ENCODE measurements at regions not wholly inside any gene's neighbourhood (a gene's known extent, or its start where the extent isn't known, plus 50 kb on each side); places are given as distances from the start of the nearest gene placed in this dataset.
"Not testable (repeated sequence)": the region's sequence is repeated elsewhere in the genome, so short reads cannot be mapped to it uniquely, and the experiment has no call there.

DNA sequence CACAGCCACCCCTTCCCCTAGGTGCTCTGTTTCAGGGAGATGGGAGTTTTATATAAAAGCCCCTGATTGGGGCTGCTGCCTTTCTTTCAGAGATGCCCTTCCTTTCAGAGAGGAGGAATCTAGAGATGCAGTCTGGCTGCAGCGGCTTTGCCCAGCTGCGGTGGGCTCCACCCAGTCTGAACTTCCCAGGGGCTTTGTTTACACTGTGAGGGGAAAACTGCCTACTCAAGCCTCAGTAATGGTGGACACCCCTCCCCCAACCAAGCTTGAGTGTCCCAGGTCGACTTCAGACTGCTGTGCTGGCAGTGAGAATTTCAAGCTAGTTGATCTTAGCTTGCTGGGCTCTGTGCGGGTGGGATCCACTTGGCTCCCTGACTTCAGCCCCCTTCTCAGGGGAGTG lies 148.4 kb upstream of the CXCR4 start:
- not testable (repeated sequence) for DNase-seq

DNA sequence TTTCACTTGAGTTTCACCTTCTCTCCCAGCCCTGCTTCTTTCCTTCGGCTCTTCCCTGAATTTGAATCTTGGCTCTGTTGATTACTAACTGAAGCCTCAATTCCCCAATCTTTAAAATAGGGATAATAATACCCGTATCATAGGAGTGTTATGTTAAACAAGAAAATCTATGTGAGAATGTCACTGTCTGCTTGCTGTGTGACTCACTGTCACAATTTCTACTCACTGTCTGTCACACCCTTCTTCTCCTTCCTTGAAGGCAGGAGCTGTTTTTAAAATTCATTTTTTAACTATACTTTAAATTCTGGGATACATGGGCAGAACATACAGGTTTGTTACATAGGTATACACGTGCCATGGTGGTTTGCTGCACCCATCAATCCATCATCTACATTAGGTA lies 141.6 kb upstream of the CXCR4 start:
- DNase-seq = no peak

DNA sequence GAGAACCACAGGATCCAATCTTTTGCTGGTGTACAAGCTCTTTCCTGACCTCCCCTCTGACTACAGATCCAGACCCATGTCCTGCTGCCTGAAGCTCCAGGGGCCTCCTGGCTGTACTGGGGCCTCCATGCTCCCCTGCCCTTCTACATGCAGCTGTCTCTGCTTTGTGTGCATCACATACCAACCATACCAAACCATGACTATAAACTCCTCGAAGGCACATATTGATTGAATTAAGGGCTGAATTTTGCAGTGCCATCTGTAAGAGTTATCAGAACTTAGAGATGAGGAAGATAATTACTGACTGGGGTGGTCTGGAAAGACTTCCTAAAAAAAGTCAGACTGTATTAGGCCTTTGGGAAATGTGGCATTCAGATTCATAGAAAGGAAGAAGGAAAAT lies 139.9 kb upstream of the CXCR4 start:
- no peak for DNase-seq

DNA sequence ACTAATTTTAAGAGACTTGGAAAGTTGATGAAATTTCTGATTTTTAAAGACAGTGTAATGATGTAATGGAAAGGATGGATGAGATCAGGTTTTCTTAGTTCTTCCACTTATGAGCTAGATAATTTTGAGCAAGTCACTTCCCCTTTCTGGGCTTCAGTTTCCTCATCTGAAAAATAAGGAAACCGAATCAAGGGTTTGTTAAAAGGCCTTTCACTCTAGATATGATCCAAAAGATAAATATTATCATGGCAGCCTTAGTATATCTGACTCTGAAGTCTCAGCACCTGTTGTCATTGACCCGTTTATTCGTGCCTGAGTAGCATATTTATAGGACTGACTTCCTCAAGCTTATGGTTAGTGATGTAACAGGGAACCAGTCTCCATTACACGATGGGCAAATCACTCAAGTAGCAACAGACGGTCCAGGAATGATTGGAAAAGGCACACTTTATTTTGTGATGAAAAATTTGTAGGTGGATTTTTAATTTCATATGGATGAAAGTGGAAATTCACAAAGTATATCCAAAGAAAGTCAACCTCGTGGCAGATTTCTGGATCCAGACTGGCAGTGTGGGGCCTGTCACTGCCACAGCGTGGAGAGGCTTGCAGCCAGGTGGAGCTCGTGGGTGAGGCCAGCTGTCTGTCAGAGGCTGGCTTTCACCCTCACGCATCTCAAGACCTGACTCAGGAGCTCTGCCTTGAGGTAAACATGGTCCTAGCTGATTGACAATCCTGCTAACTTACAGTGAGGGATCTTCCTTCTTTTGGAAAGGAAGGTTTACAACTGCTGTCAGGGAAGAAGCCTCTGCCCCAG lies 137.9 kb upstream of the CXCR4 start:
- no peak for DNase-seq

DNA sequence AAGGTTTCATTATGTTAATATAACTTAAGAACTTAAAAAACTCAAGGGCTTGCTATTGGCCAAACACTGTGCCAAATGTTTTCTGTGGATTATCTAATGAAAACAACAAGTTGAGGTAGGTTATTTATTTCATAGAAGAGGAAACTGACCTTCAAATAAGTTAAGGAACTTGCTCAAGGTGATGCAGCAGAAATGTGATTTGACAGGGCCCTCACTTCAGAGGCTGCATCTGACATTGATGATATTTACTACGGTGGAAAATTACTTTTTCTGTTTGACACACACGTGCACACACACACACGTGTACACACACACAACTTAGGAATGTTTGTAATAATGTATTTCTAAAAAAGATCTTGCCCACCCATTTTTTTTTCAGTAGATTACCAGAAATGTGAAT lies 137.2 kb upstream of the CXCR4 start:
- no peak for DNase-seq

DNA sequence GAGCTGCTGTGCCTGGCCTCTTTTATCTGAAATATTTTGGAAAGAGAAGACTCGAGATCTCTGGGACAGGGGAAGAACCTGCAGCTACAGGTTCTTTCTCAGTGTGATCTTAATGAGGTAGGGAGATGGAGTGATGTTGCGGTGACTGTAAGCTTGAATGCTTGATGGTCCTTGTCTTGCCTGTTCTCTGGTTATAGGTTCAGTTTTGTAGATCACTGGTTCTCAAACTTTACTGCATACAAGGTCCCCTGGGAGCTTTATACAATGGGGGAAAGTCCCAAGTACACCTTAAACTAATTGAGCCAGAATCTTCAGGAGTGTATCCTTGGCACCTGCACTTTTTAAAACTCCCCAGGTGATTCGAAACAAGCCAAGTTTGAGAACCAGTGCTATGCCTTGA lies 136.7 kb upstream of the CXCR4 start:
- no peak for DNase-seq

DNA sequence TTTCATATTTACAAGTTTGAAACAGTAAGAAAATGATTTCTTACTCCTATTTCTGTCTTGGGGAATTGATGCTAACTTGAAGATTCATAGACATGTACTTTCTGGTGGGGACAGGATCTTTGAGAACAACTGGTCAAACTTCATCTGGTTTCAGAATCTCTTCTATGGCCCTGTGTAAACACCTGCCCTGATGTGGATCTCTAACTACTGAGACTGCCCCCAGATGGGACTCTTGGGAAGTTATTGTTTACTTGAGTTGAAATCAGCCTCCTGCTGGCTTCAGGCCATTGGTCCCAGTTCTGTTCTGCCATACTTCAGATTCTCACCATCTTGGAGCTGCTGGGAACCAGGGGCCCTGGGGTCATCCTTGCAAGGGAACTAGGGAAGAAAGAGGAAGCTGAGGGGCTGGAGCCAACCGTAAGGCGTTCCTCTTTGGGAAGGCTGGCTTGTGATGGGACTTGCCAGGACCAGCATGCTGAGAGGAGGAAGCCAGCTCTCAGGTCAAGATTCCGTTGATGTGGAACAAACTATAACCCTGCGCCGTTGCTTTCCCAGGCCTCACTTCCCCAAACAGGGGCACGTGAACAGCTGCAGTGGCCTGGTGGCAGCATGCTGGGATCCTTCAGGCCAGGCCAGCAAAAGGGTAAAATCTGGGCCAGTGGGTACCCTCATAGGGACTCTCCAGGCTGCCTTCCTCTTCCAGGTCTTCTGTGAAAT lies 135.5 kb upstream of the CXCR4 start:
- no peak for DNase-seq

DNA sequence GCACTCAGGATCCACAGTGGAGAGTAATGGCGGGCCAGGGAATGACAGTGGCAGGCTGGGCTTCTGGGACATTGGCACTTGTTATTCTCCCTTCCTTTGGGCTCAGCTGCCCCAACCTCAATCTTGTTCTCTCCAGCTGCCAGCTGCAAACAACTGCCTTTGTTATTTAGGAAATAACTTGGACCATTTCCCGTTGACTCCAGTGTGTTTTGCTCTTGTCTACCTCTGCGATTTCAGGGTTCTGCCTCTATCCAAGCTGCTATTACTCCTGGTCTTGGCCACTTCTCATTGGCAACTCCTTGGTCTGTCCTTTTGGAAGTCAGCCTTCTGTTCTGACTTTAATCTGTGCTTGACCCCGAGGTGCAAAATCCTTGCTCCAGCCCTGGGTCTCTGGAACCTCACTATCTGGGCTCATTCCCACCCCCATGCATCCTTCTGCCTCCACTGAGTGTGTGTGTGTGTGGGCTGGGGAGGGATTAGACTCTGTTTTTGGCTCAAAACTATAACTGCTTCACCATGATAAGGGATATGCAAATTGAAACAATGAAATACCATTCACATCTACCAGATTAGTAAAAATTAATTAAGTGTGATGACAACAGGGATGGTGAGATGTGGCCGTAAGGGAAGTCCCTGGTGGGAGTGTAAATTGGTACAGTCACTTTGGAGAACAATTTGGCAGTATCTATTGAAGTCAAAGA lies 134.1 kb upstream of the CXCR4 start:
- no peak for DNase-seq

DNA sequence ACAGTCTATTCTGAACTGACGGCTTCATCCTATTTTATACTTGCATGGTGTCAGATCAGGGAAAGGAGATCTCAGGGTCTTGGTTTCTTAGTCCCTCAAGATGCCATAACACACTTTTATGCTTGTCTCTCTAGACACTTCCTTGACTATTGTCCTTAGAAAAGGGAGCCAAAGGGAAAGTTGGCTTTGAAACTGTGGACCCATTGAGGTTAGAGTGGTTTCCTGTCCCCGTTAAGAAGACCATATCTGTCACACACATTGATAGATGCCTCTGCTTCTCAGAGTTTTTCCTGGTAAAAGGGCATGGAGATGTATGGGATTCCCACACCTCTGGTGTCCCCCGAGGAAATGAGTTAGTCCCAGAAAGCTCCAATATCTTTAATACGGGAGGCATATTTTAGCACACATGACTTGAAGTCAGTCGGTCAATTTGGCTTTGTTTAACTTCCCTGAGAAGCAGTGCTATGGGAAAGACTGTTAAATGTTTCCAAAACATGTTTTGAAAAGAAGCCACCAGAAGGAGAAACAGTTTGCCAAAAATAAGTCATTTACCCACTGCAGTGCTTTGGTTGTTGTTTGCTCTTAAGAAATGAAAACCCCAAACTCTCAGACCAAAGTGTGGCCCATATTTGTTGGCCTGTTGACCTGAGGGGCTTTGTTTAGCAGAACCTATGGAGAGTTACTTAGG lies 133.4 kb upstream of the CXCR4 start:
- DNase-seq = no peak

DNA sequence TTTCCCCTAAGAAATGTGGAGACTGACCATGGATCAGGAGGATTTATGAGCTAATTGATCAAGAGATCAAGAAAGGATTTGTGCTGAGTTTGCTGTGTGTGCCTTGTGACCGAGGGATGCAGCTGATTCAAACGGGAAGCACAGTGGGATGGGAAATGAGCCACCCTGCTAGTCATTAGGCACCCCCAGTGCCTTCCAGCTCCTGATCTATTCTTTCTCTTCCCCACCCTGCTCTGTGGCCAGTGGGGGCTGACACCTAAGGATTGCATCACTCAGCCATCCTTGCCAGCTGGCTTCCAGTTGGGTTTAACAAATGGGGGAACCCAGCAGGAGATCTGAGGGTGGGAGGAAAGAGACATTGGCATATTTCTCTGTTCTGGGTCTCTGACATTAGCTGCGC lies 132.2 kb upstream of the CXCR4 start:
- DNase-seq = no peak

DNA sequence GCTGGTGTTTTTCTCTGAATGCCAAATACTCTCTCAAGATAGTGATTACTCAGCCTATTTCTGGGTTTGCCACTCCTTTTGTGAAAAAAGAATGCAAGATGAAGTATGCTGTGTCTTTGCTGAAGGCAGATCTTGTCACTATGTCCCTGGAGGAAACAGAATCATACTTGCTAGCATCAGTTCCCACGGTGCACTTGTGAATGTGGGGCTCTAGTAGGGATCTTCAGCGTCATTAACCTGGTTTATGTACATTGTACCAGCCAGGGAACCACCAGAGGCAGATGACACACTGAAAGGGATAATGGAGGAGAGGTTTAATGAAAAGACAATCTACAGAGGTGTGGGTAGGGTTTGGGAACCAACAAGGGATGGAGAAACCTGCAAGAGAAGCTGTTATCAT lies 131.0 kb upstream of the CXCR4 start:
- no peak for DNase-seq

DNA sequence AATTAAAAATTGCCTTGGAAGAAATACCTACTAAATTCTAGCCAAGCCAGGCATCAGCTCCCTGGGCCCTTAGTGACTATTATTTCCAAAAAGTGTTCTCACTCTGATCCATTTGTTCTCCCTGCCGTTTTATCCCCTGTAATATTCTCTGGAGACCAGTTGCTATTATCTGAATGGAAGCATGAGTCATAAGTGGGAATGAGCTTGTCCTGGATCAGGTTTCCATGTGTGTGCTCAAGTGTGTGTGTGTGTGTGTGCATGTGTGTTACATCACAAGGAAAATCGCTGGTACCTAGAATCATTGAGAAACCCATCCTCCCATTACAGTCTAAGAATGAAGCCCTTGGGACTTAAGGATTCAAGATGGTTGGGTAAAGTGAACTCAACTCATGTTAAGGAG lies 130.3 kb upstream of the CXCR4 start:
- DNase-seq = peak; percentile 41

DNA sequence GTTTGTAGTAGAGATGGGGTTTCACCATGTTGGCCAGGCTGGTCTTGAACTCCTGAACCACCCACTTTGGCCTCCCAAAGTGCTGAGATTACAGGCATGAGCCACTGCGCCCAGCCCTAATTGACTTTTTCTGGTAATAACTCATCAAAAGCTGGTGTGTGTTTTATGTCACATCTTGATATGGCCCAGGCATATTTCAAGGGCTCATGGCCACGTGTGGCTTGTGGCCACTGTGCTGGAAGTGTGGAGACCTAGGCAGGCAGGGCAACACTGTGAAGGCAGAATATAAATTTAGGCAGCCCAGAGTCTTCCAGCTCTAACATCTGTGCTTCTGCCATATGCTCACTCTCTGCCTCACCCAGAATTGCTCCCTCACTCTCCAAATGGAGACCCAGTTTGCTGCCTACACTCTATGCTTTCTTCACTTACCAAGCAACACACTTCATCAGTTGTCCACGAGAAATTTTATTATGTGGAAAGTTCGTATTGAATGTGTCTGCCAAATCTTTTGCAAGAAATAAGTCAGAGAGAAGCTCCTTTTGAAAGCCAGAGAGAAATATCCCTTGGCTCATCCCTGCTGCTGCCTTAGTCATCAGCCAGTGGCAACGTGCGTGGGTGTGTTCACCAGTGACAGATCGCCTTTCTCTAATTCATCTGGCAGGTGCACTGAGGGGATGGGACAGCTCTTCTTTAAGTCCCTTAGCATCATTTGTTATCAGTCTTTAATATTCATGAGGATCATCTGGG lies 129.4 kb upstream of the CXCR4 start:
- DNase-seq = no peak

DNA sequence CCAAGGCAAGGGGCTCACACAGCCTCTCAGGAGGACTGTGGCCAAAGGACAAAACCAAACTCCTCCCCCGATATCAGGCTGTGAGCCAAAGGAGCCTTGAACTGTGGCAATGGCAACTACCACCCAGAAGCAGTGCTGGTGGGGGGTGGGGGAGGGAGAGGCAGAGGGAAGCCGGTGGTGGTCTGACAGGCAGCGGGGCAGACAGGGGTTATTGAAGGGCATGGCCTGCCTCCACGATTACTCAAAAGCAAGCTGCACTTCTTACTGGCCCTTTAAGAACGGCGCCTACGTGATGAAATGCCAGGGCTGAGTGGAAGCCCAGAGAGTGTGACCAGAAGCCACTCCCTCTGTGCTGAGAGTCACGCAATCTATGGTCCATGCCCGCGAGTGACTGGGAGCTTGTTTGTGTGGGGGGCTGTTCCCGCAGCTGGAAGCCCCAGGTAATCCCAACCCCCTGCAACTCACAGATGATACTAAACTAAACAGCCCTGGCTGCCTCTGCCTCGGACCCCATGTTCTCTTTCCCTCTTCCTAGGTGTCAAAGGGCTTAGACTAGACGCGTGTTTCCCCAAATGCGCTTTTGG lies 128.2 kb upstream of the CXCR4 start:
- peak; percentile 28 for DNase-seq

DNA sequence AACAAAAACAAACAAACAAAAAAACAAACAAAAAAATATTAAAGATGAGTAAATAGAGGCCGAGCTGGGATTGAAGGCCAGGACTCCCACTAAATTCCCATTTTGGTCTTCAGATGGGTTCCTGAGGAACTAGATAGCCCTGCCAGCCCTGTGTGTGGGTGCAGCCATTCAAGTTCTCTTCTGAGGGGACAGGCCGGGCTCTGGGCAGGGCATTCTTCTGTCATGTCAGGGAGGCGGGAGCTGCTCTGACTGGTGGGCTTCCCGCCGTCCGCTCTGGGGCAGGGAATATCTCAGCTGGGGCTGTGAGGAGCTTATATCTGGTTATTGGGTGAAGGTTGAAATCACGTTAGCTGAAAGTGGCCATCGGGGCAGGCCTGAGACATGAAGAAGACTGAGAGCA lies 127.3 kb upstream of the CXCR4 start:
- no peak for DNase-seq

DNA sequence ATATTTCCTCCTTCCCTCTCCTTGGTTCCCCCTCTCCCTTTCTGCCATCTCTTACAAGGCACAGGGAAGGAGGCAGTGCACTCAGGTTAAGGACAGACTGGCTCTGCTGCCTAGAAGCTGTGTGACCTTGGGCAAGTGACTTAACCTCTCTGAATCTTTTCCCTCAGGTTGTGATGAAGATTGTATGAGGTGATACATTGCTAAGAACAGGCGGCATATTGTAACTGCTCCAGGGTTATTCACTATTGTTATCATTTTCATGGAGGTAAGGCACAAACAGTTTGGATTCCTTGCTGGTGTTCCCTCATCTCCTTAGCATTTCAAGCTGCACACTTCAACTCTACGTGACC lies 126.6 kb upstream of the CXCR4 start:
- no peak for DNase-seq

DNA sequence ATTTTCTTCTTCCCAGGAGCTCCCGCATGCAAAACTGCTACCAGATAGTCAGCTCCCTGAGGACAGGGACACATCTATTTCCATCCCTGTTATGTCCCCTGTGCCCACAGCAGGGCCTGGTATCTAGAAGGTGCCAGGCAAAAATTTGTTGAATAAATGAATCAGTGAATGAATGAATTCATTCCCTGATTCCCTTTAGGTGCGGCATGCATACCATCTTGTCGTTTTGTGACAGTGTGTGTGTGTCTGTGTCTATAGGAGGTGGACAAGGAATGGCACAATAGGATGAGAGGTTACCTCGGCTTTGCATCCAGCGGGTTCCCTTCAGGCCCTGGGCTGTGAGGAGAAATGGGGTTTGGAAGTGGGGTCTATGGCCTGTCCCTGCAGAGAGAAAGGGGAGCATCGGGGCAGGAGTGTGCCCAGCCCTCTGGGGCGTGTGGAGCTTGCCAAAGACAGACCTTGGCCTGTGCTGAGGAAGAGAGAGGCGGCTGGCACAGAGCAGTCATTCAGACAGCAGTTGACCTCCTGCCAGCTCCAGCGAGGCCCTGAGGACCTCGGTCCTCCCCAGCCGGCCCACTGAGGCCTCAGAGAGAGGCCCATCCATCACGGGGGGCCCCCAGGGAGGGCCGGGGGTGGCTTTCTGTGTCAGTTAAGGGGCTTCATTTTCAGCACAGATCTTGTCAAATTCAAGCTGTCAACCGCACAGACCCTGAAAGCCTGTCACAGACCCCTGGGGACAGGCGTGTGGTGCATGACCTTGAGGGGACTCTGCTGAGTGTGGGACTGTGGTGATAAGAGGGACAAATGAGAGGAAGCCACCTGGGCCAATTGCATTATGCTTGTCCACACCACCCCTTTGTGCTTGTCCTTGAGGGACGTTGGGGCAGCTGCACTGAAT lies 125.9 kb upstream of the CXCR4 start:
- DNase-seq = no peak

DNA sequence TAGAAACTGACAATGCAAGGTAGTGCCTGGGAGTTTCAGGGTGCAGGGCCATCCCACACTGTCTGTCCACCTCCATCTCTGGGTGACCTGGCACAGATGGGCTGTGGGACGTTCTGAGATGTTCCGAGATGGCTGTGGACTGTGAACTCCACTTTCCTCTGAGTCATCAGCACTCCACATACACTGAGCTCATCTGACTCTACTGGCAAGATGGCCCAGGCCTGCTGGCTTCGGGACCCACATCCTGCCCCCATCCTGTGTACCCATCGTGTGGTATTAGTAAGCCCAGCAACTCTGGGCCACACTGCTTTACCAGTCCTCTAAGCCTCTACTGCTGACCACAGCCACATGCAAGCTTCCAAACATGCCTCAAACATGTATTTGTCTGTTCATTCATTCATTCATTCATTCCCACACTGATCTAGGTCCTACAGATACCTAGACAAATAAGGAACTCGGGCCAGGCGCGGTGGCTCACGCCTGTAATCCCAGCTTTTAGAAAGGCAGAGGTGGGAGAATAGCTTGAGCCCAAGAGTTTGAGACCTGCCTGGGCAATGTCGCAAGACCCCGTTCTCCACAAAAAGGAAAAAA lies 124.8 kb upstream of the CXCR4 start:
- DNase-seq = no peak

DNA sequence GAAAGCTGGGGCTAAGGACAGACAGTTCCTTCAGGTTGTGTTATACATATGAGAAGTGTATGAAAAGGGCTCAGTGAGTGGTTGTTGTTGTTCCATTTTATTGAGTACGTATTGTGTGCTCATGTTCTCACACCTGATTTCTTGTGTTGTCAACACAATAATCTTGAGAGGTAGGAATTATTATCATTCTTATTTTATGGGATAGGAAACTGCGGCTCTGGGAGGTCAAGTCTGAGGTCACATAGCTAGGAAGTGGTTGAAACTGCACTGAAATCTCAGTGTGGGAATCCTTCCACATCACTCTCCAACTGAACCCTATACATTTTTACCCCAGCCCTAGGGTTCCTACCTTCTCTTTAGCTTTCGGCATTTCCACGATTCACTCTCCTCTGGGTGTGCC lies 124.2 kb upstream of the CXCR4 start:
- DNase-seq = no peak

DNA sequence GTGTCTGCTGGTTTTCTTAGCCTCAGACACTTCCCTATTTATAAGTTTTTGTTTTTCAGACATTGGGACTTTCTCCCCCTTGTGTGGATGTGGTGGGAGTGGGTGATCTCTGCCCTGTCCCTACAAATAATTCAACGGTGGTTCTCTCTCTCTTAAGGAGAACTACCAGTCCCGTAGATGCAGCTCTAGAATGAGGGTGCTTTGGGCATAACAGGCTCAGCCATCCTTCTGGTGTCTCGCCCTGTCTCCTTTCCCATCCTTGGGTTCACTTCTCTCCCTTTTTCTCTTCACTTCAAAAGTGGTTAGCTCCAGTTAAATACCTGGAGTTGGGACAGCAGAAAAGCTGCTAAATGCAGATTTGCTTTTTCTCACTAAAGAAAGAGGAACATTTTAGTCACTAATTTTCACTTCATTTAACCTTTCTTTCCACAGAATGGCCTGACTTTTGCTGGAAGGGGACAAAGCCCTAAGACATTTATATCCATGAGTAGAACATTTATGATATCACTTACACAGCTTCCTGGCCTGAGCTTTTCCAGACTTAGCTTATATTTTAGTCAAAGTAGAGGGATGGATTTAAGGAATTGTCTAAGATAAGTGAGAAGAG lies 121.2 kb upstream of the CXCR4 start:
- no peak for DNase-seq
